G401 (cell line): ENCODE measurements at regions not wholly inside any gene's neighbourhood (a gene's known extent, or its start where the extent isn't known, plus 50 kb on each side); places are given as distances from the start of the nearest gene placed in this dataset.

Experiments used
- DNase-seq: peaks from one replicate; pipeline ENCODE4 v3.0.0-alpha.2; 2015; ENCODE audit warnings: low spot score
- in situ Hi-C: cut with HindIII; loops from 2 replicates; pipeline ENCODE4 v1.10.0; 2016; ENCODE audit warnings: low sequenced_read_pairs, mixed read lengths

DNA sequence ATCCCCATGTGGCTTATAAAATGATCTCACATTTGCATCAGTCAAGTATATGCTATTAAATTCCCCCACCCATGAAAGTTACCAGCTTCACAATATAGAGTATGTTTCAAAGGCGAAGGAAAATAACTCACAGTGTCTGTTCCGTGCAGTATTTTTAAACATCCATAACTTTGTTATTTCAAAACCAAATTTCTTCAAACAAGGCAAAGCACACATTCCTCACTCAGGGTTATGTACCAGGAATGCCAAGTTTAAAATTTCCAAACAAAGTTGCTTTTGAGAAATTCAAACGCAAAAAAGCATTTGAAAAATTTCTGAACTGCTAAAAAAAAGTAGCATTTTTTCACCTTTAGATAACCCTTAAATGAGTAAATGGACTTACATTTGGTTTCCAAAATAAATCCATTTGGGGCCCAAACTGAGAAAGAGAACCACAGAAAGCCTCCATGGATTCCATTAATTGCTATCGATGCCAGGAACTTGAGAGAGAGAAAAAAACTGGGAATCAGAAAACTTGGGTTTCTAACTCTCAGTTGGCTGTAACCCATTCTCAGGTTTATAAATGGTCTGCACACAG lies 149.5 kb downstream of the SLC30A10 start:
- in situ Hi-C loops = no loop called here
- DNase-seq = no peak

DNA sequence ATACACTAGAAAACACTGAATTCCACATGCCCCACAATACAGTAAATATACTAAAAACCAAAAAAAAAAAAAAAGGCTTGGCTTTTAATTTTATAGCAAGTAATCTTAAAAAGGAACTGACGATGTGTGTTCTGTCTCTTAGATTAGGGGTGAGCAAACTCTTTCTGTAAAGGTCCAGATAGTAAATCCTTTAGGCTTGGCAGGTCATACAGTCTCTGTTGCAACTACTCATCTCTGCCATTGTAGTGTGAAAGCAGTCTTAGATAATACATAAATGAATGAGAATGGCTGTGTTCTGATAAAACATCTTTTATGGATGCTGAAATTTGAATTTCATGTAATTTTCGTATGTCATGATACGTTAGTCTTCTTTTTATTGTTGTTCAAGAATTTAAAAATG lies 150.2 kb downstream of the SLC30A10 start:
- in situ Hi-C loops = no loop called here

DNA sequence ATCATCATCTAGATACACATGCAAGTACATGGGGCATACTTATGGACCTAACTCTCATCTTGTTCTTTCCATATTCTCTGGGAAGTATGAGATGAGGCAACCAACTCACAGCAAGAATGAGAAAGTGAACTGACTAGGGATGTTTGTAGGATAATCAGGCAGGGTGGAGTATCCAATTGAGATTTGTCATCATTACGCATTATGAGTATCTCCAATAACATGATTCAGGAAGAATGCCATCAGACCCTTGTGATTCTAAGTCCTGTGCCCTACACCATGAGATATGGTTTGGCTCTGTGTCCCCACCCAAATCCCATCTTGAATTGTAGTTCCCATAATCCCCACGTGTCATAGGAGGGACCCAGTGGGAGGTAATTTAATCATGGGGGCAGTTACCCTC lies 154.0 kb downstream of the SLC30A10 start:
- DNase-seq = no peak
- in situ Hi-C loops = no loop called here

More for the DNA sequence above, 150.2 kb downstream of the SLC30A10 start:
- DNase-seq = no peak

DNA sequence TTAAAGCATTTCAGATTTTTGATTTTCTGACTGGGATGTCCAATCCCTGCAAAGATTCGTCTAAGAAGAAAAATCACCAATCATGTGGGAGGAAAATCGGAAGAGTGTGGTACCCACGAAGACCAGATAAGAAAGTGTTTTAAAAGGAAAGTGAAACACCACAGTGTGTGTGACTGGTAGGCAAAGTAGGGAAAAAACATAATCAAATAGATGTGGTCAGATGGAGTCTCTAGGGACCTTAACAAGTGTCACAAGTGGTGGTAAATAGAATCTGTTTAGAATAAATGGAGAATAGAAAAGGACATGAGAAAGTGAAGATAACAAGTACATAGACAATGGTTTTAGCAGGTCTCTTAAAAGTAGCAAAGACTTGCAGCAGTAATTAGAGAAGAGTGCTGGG lies 154.6 kb downstream of the SLC30A10 start:
- in situ Hi-C loops = no loop called here
- DNase-seq = no peak

DNA sequence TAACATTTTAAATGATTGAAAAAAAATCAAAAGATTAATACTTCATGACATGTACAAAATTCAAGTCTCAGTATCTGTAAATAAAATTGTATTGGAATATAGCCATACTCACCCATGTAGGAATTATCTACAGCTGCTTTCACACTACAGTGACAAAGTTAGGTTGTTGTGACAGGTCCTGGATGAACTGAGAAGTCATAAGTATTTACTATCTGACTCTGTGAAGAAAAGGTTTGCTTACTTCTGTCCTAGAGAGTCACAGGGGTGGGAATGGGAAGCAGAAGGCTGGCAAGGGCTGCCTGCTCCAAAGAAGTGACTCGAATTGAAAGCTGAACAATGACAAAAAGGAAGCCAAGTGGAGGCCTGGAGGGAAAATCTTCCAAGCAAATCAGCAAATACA lies 155.2 kb downstream of the SLC30A10 start:
- in situ Hi-C loops = no loop called here
- no peak for DNase-seq

DNA sequence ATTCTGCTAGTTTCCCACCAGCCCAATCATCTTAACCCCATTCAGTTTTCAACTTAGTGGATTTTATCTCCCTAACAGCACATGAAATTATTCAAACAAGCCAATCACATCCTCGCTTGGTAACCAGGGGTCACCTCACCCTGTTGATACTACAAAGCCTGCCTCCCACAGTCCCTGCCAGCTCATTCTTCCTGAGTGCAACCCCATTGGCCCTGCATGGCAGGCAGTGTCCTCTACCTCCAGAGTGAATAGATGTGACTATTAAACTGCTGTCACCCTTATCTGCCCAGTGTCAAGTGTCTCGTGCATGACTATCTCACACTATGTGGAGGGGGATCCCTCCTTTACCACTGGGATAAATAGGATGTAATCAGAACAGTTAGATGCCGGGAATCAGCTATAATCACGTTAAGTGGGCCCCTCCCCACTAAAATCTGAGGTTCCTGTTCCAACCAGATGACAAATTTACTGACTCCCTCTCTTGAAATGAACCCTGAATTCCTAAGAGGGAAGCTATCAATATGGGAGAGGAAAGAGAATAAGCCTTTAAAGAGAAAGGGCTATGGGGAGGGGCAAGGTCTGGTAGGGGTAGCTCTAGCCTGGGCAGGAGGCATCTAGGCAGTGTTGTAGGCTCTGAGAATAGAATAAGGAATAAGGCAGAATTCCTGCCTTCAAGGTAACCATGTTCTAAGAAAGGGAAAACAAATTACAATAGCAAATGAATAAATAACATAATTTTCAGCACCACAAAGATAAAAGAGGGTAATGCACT lies 155.9 kb downstream of the SLC30A10 start:
- in situ Hi-C loops = no loop called here
- no peak for DNase-seq

DNA sequence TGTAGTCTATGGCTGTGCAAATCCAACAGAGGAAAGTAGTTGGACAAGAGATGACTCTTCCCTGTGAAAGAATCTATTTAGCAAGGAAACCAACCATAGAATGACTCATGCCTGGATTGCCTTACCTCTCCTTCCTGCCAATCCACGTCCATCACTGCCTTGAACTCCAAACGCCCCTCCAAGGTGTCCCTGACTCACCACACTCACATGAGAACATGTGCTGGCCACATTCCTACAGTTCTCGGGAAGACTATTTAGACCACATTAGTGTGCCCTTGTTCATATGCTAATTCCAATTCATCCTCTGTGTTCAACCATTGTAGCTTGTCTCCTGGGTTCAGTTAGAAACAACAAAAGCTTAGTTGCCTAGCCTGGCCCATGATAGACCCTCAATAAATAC lies 157.3 kb downstream of the SLC30A10 start:
- in situ Hi-C loops = no loop called here
- no peak for DNase-seq

DNA sequence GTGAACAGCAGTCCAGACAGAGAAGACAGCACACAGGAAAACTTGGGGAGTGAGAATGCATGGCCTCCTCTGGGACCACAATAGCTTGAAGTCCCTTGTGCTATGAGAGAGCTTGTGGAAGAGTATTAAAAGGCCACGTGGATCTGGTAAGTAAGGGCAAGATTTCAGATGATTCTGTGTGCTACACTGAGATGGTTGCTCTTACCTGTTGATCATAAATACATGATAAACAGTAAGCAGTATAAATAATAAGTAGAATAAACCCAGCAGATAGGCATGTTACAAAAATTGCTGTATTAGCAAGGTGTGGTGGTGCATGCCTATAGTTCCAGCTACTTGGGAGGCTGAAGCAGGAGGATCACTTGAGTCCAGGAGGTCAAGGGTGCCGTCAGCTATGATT lies 150.4 kb upstream of the ZC3H11B start:
- DNase-seq = no peak
- in situ Hi-C loops = no loop called here

DNA sequence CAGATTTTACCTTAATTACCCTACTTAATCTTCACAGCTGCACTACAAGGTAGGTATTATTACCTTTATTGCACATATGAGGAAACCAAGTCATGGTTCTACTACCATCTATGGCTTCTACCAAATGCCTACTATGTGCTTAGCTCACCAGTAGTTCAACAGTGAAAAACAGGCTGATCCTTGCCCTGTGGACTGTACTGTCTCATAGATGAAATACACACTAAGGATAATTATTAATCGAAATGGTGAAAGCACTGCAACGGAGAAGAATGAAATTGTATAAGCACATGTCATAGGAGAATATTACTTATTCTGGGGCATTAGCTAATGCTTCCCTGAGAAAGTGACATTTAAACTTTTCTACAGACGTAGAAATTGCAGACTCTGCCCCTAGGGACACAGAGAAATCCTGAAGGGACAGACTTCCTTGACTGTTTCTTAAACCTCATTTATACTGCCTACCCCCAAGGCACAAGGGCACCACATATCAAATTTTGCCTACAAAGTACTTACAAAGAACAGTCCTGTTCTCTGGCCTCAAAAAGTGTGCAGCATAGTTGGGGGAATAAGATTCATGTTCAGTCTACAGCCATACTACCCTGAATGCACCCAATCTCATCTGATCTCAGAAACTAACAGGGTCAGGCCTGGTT lies 148.4 kb upstream of the ZC3H11B start:
- no peak for DNase-seq
- in situ Hi-C loops = no loop called here

DNA sequence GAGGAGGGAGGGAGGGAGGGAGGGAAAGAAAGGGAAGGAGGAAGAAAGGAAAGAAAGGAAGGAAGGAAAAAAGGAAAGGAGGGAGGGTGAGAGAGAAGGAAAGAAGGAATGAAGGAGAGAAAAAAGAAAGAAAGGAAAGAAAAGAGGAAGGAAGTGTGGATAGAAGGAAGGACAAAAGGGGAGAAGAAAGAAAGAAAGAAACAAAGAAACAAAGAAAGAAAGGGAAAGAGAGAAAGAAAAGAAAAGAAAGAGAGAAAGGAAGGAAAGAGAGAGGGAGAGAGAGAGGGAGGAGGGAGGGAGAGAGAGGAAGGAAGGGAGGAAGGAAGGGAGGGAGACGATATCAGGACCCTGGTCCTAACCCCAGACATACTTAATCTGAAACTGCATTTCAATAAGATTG lies 146.2 kb upstream of the ZC3H11B start:
- in situ Hi-C loops = no loop called here

DNA sequence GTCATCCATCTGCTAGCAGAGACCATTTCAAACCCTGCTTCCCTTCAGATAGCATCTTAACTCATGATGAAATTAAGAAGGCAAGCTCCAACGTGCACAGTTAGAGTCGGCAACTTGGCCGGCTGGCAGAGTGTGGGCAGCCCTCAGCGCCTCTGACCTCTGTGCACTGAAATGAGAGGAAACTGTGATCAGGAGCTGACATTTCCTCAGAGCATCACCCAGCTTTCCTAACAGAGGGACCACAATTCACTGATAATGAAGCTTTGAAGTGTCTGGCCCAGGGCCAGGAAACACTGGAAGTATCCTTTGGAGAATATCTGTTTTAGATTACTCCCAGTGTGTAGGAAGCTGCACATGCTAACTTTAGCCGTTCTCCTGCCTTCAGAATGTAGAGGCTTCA lies 145.0 kb upstream of the ZC3H11B start:
- in situ Hi-C loops = no loop called here
- DNase-seq = no peak

More for the DNA sequence above, 146.2 kb upstream of the ZC3H11B start:
- DNase-seq = no peak

DNA sequence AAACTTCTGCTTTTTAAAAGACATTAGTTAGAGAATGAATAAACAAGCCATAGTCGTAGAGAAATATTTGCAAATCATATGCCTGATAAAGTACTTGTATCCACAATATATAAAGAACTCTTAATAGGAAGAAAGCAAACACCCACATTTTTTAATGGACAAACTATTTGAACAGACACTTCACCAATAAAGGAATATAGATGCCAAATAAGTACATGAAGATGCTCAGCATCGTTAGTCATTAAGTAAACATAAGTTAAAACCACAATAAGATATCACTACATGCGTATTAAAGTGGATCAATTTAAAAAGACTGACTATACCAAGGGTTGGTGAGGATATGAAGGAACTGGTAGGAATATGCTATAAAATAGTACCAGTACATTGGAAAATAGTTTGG lies 142.3 kb upstream of the ZC3H11B start:
- in situ Hi-C loops = no loop called here
- no peak for DNase-seq

DNA sequence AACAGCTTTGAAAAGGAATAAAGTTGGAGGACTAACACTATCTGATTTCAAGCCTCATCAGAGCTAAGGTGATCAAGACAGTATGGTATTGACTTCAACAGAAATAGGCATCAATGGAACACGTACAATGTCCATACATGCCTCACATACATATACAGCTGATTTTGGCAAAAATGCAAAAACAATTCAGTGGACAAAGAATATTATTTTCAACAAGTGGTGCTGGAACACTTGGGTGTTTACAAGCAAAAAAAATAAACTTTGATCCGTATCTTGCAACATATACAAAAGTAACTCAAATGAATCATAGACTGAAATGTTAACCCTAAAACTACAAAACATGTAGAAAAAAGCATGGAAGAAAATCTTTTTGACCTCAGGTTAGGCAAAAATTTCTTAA lies 141.9 kb upstream of the ZC3H11B start:
- DNase-seq = no peak
- in situ Hi-C loops = no loop called here

DNA sequence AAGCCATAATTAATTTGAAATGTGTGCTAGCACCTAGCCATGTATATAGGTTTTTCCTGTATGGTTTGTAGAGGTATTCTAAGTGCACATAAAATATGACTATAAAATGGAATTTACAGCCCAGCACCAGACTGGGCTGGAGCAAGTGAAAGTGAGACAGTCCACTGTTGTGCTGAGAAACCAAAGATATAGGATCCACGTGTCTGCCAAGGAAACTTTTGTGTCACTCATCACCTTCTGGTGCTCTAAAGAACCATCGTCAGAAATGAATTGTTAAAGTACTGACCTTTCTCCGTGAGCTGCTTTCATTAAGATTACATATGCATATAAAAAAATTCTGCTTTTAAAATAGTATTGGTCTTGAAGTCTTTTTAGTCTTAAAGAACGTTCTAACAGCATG lies 141.0 kb upstream of the ZC3H11B start:
- in situ Hi-C loops = no loop called here

DNA sequence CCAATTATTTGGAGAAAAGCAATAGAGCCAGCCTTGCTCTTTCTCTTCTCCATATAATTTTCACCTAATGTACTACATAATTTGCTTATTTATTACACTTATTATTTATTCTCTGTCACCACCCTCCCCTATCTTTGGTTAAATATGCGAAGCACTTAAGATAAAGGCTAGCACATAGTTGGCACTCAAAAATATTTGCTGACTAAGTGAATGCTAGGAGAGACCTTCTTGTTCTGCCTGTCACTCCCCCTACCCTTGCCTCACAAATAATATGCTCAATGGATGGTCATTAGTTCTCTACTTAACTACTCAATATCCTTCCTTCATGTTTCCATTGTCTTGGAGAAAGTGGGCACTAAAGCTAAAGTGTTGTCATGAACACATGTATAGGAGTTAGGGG lies 139.7 kb upstream of the ZC3H11B start:
- in situ Hi-C loops = no loop called here
- DNase-seq = no peak

More for the DNA sequence above, 141.0 kb upstream of the ZC3H11B start:
- no peak for DNase-seq

DNA sequence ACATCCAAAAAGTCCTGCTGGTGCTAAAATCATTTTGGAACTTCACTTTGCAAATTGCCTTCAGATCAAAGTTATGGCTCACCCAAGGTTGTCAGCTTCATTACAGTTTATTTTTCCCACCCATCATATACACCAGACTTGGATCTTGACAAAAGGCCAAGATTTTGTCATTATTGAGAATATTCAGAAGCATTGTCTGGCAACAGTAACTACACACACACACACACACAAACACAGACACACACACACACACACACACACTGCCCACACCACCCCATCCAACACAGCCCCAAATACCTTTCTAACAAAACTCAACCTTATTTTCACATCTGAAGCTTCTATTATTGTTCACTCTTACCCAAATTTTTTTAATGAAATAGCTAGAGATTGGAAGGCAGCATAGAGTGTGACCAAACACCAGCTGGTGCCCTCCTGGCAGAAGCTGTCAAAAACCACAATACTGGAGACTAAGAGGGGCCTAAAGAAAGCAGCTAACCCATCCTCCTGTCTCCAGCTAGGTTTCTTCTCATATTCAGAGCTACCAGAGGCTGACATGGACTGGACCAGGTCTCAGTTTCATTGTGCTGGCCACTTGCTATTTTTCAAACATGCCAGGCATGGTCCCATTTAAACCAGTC lies 139.1 kb upstream of the ZC3H11B start:
- in situ Hi-C loops = no loop called here
- no peak for DNase-seq

DNA sequence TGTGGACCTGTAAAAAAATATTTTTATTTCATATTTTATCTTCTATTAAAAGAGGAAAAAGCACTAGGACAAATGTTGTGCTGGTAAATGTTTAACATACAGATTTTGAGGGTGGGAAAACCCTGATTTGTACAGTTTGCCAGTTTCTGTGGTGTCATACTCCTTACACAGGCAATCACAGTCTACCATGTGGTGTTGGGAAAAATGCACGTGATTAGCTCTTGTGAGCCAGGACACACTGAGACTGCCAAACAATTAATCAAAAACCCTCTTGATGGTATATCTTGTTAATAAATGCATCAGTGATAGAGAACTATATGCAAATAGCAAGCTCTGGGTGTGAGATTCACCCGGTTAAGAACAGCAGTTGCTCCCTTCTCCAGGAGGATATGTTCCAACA lies 136.5 kb upstream of the ZC3H11B start:
- no peak for DNase-seq
- in situ Hi-C loops = no loop called here

DNA sequence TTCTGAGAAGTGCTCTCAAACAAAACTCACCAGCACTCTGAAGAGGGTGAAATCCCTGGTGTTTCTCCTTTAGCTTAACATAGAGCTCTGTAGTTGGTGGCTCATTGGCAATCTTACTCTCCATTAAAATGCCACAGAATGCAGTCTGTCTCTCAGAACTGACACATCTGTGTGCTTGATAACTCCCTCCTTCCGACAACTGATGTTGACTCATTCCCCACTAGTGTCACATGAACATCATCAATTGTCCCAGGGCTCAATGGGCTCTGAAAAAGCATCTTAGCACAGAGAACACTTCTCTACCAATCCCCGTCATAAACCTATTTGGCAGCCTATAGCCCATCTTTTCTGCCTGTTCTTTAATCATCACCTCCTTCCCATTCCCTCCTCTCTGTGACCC lies 133.2 kb upstream of the ZC3H11B start:
- in situ Hi-C loops = no loop called here
- DNase-seq = no peak

DNA sequence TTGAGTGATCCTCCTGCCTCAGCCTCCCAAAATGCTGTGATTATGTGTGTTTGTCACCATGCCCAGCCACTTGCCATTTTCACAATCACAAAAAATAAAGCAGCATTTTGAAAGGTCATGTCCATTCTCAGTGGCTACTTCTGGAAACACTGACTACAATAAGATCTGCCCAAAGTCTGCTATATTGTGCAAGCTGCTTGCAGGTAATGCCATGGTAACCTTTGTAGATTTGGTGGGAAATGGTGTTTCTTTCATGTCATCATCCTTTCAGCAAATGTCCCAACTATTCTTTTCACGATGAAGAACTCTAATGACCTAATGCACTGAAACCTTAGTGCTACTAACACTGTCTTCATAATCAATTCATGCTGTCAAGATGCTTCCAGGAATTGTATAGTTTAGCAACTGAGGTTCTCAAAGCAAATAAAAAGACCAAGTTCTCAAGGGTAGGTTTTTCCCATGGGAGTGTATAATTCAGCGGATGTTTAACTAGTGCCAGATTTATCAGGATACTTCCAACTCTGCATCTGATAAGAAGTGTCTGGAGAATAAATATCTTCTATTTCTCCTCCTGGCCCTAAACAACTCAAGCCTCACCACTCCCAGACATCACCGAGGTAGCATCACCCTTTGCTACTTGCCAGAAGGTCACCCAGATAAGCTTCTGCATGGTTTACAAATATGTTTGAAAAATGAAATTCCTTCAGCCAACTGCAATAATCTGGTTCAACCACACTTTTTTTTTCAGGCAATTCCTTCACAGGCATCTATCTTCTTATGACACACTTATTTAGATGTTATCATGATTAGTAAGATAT lies 132.0 kb upstream of the ZC3H11B start:
- DNase-seq = no peak
- in situ Hi-C loops = no loop called here
